DND-41 (cell line): ENCODE measurements at regions not wholly inside any gene's neighbourhood (a gene's known extent, or its start where the extent isn't known, plus 50 kb on each side); places are given as distances from the start of the nearest gene placed in this dataset.

Experiments
- CTCF ChIP-seq: IDR thresholded peaks from 2 replicates; pipeline ENCODE4 v1.5.1; 2012; ENCODE audit warnings: borderline replicate concordance, low read length, moderate library complexity, mild to moderate bottlenecking; ENCODE audit not compliant: poor library complexity, severe bottlenecking; ENCODE audit errors: extremely low read depth
- EZH2 ChIP-seq: IDR thresholded peaks from 3 replicates; pipeline ENCODE4 v1.6.1; 2012; ENCODE audit warnings: borderline replicate concordance, low read depth, mild to moderate bottlenecking, moderate library complexity, low read length, inconsistent platforms; ENCODE audit not compliant: severe bottlenecking

GRCh38 chr7:106774768-106775551 lies 90.1 kb upstream of the PIK3CG start:
- TF ChIP-seq CTCF (no peak), EZH2 (no peak)
